Pancreas (tissue), 10 donors: ENCODE measurements at regions not wholly inside any gene's neighbourhood (a gene's known extent, or its start where the extent isn't known, plus 50 kb on each side); places are given as distances from the start of the nearest gene placed in this dataset.

Experiments used
- ATAC-seq, 4 donors: fragments of 200-7000 bp; cut with Tn5 transposase; one replicate each; pipeline versions ENCODE4 v1.8.0 to v1.9.1; 2020; ENCODE audit warnings: mild to moderate bottlenecking in 4 of 4, moderate library complexity in 4 of 4
- DNase-seq, 6 donors: peaks; one replicate each; pipeline ENCODE4 v3.0.0-alpha.2; 2020
- FAIRE-seq: peaks from 2 replicates; lab custom pipeline; 2012; peaks lifted over from hg19 to GRCh38; lab: Jason Lieb, UNC
- H3K27ac ChIP-seq, 4 donors: fragments of 200-600 bp; sonication (generic); 1 replicate in 3 of 4; 2 replicates in 1 of 4; pipeline versions ENCODE4 v1.5.0 to v1.8.0; 2020
- H3K27me3 ChIP-seq, 4 donors: fragments of 200-600 bp; one replicate each; pipeline ENCODE4 v1.8.0; 2021
- H3K36me3 ChIP-seq, 3 donors: fragments of 200-600 bp; sonication (generic) in 1 of 3; one replicate each; pipeline versions ENCODE4 v1.5.0 to v1.8.0; 2020 to 2021
- H3K4me1 ChIP-seq, 3 donors: fragments of 200-600 bp; one replicate each; pipeline ENCODE4 v1.8.0; 2021
- H3K4me3 ChIP-seq, 4 donors: fragments of 200-600 bp; sonication (generic) in 2 of 4; one replicate each; pipeline versions ENCODE4 v1.5.0 to v1.8.0; 2020 to 2021
- H3K9me3 ChIP-seq, 4 donors: fragments of 200-600 bp; one replicate each; pipeline ENCODE4 v1.8.0; 2021
- WGBS, 2 donors: extraction: QIAGEN DNeasy Blood & Tissue Kit; methylation state at CpG; one replicate each; pipeline ENCODE4 v1.1.7; 2013; 5-methylcytosine and 5-hydroxymethylcytosine counted together
- intact Hi-C, 3 donors: fragments of 100-400 bp; cut with DNase I; formaldehyde crosslinking; loops; one replicate each; pipeline versions ENCODE4 v1.11.1 to v1.14.2; 2022
- TF ChIP-seq, protein P1 (sequence below), 4 donors: fragments of 200-600 bp; sonication (generic) in 3 of 4; IDR thresholded peaks; one replicate each; pipeline versions ENCODE4 v1.5.0 to v1.8.0; 2021; ENCODE audit warnings: antibody characterized with exemption in 4 of 4
- donor health status: healthy with polysubstance abuse.
- donor health status: DM: no; HTN: no; CAD: no; lungs with moderate emphysema.
- donor health status: DM: no; HTN: no; CAD: no.
- donor health status: control.
- donor health status: control.
- donor health status: Bipolar disorder and iron deficiency.
- donor health status: DM: yes; HTN: yes; CAD: no.
- donor health status: DM: no; HTN: no; CAD: no.
- donor health status: DM: no; HTN: no; CAD: no.
- donor health status: DM: yes; HTN: yes; CAD: no.

GRCh38 chr10:43963793-43964425 lies 315.2 kb upstream of the ZNF32 start:
- TF ChIP-seq, protein P1, sequence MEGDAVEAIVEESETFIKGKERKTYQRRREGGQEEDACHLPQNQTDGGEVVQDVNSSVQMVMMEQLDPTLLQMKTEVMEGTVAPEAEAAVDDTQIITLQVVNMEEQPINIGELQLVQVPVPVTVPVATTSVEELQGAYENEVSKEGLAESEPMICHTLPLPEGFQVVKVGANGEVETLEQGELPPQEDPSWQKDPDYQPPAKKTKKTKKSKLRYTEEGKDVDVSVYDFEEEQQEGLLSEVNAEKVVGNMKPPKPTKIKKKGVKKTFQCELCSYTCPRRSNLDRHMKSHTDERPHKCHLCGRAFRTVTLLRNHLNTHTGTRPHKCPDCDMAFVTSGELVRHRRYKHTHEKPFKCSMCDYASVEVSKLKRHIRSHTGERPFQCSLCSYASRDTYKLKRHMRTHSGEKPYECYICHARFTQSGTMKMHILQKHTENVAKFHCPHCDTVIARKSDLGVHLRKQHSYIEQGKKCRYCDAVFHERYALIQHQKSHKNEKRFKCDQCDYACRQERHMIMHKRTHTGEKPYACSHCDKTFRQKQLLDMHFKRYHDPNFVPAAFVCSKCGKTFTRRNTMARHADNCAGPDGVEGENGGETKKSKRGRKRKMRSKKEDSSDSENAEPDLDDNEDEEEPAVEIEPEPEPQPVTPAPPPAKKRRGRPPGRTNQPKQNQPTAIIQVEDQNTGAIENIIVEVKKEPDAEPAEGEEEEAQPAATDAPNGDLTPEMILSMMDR (IDR thresholded peaks at IDR 0.05): no peak
- H3K9me3 ChIP-seq: no peaks in the 10 kb centered on the region
- no peaks in the 10 kb centered on the region for H3K36me3 ChIP-seq
- H3K27me3 ChIP-seq: no peaks in the 10 kb centered on the region
- WGBS, 2 donors: 85 to 92% methylated on average over 10 of the region's 10 CpGs
- H3K4me3 ChIP-seq: no peak overlapping the region
- no peak overlapping the region for H3K27ac ChIP-seq
- FAIRE-seq (no peak), ATAC-seq (no peak), DNase-seq (peak in 3 of 6 donors; percentile 5 to 41 (median 15))
- intact Hi-C loops: no loop called here
- peaks cover 6 to 10% (median 8%) of the 10 kb centered on the region in 3 donors for H3K4me1 ChIP-seq

DNA sequence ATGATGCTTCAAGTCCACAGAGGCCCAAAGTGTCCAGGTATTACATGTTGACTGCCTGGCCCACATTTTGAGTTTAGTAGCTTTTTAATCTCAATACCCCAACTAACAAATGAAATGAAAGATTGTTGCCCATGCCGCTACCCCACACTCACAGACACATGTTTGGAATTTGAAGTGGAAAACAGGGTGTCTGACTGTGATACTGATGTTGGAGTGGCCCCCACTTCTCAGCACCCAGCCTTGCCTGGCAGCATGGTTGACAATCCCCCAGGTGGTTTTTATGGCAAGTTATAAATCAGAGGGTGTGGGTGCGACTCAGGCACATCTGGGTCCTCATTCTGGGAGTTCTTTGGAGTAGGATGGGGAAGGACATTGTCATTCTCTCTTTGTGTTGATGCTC lies 314.7 kb upstream of the ZNF32 start:
- H3K27ac ChIP-seq: no peak overlapping the region
- DNase-seq (peak in 1 of 6 donors; percentile 4), ATAC-seq (no peak), FAIRE-seq (no peak)
- no peaks in the 10 kb centered on the region for H3K36me3 ChIP-seq
- intact Hi-C loops: no loop called here
- peaks cover 6 to 10% (median 8%) of the 10 kb centered on the region in 3 donors for H3K4me1 ChIP-seq
- TF ChIP-seq, protein P1 (IDR thresholded peaks at IDR 0.05): no peak
- H3K9me3 ChIP-seq: no peaks in the 10 kb centered on the region
- no peaks in the 10 kb centered on the region for H3K27me3 ChIP-seq
- 98 to 100% methylated on average over 2 of the region's 2 CpGs for WGBS, 2 donors
- H3K4me3 ChIP-seq: no peak overlapping the region

DNA sequence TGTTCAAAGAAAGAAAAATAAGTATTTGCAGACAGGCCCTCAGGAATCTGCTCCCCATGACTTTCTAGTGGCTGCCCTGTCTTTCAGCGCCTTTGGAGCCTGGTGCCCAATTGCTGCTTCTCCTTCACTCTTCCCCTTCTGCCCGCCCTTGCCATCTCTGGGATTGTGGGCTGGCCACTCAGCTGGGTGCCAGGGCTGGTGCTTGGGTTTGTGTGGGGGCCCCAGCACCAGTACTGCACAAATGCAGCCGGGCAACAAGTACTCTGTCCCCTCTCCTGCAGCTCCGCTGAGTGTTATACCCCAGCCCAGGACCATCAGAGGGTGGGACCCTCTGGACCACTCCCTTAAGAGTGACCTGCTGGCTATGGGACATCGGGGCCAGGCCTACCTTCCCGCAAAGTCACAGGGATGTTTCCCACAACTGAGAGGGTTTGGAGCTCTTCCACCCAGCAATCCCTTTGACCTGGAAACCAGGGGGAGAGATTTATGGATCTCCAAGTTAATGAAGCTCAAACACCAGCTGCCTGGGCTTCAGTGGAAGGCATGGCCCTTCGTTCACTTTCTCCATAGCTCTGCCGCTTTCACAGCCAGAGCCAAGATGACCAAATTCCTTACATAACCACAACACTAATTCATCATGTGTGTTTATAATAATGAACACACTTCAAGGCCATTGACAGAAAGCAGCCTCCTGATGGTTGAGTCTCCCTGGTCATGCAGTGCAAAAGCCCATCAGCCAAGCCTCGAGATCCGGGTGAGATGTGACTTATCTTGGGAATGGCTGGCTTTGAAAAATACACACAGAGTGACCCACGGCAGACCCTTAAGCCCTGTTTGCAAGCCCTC lies 313.9 kb upstream of the ZNF32 start:
- no peak for FAIRE-seq
- Histone ChIP-seq H3K9me3 (no peaks in the 10 kb centered on the region), H3K36me3 (no peaks in the 10 kb centered on the region), H3K4me3 (no peak overlapping the region), H3K27me3 (no peaks in the 10 kb centered on the region), H3K4me1 (peaks cover 6 to 10% (median 8%) of the 10 kb centered on the region in 3 donors), H3K27ac (peak overlapping the region in 1 of 4 donors; percentile 24)
- DNase-seq: peak in 3 of 6 donors; percentile 11 to 45 (median 11)
- 79 to 82% methylated on average over 11 of the region's 11 CpGs for WGBS, 2 donors
- TF ChIP-seq, protein P1 (IDR thresholded peaks at IDR 0.05): no peak
- intact Hi-C loops: no loop called here
- ATAC-seq: peak in 3 of 4 donors; percentile 25 to 32 (median 25)

DNA sequence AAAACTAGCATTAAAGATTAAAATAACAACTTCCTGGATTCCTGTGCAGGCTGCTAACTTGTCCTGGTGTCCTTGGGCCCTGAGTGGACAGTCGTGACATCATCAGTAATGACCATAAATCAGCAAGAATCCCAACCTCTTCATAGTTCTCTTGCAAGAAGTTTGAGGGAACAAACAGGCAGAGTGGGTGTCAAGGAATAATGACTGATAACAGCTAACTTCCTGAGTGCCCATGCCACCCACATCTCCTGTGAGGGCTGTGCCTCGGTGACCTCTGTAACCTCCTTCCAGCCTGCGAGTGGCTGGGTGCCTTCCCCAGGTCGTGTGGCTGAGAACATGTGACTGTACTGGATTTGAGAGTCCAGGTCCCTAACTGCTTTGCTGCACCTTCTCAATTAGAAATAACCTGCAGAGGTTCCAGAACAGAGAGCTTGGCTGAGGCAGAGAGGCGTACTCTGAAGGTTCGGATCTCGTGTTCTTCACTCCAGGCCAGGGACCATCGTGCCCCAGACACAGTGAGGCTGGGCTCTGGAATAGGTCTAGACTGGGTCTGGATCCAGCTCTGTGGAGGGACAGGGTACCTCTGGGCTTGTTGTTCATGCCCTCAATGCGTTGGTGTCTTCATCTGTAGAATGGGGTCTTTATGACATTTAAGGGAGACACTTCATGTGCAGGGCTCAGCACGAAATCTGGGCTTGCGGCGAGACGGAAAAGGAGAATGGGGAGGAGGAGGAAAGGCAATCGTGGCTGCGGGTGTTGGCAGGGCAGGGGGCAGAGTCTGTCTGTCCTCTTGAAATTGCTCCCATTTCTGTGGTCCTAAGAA lies 313.1 kb upstream of the ZNF32 start:
- 77 to 80% methylated on average over 15 of the region's 15 CpGs for WGBS, 2 donors
- Histone ChIP-seq H3K9me3 (no peaks in the 10 kb centered on the region), H3K36me3 (no peaks in the 10 kb centered on the region), H3K27ac (peak overlapping the region in 2 of 4 donors; percentile 44 to 45), H3K4me1 (peaks cover 6 to 10% (median 8%) of the 10 kb centered on the region in 3 donors), H3K4me3 (no peak overlapping the region), H3K27me3 (no peaks in the 10 kb centered on the region)
- ATAC-seq (peak; percentile 68 to 83 (median 72)), FAIRE-seq (no peak), DNase-seq (peak in 4 of 6 donors; percentile 13 to 47 (median 19))
- TF ChIP-seq, protein P1 (IDR thresholded peaks at IDR 0.05): no peak
- intact Hi-C loops: no loop called here
